Choroid plexus epithelial cell (primary cell): ENCODE measurements at regions not wholly inside any gene's neighbourhood (a gene's known extent, or its start where the extent isn't known, plus 50 kb on each side); places are given as distances from the start of the nearest gene placed in this dataset.
A peak's percentile ranks its signal among the peaks of the same experiment; 100 is the strongest.

Experiments
- DNase-seq: peaks from one replicate; pipeline ENCODE4 v3.0.0-alpha.2; 2010; ENCODE audit warnings: low read depth
- H3K4me3 ChIP-seq: 2 replicates; pipeline ENCODE4 v1.5.1; 2011; ENCODE audit warnings: low read depth, mild to moderate bottlenecking, control low read depth, low read length, moderate library complexity
- TF ChIP-seq, protein P1 (sequence below): conservative IDR thresholded peaks from 2 replicates; pipeline ENCODE4 v1.5.1; 2011; ENCODE audit warnings: low read depth, mild to moderate bottlenecking, control low read depth, inconsistent platforms, low read length, moderate library complexity

- TF ChIP-seq, protein P1, sequence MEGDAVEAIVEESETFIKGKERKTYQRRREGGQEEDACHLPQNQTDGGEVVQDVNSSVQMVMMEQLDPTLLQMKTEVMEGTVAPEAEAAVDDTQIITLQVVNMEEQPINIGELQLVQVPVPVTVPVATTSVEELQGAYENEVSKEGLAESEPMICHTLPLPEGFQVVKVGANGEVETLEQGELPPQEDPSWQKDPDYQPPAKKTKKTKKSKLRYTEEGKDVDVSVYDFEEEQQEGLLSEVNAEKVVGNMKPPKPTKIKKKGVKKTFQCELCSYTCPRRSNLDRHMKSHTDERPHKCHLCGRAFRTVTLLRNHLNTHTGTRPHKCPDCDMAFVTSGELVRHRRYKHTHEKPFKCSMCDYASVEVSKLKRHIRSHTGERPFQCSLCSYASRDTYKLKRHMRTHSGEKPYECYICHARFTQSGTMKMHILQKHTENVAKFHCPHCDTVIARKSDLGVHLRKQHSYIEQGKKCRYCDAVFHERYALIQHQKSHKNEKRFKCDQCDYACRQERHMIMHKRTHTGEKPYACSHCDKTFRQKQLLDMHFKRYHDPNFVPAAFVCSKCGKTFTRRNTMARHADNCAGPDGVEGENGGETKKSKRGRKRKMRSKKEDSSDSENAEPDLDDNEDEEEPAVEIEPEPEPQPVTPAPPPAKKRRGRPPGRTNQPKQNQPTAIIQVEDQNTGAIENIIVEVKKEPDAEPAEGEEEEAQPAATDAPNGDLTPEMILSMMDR, result no peak
- no peak overlapping the region for H3K4me3 ChIP-seq
- no peak for DNase-seq
Measured at GRCh38 chr21:16674949-16675348, 837.9 kb upstream of the CXADR start.

- peak; percentile 45 for DNase-seq
- H3K4me3 ChIP-seq, result no peak overlapping the region
- TF ChIP-seq, protein P1, result no peak
Measured at GRCh38 chr21:16676391-16676790, 836.5 kb upstream of the CXADR start.

DNA sequence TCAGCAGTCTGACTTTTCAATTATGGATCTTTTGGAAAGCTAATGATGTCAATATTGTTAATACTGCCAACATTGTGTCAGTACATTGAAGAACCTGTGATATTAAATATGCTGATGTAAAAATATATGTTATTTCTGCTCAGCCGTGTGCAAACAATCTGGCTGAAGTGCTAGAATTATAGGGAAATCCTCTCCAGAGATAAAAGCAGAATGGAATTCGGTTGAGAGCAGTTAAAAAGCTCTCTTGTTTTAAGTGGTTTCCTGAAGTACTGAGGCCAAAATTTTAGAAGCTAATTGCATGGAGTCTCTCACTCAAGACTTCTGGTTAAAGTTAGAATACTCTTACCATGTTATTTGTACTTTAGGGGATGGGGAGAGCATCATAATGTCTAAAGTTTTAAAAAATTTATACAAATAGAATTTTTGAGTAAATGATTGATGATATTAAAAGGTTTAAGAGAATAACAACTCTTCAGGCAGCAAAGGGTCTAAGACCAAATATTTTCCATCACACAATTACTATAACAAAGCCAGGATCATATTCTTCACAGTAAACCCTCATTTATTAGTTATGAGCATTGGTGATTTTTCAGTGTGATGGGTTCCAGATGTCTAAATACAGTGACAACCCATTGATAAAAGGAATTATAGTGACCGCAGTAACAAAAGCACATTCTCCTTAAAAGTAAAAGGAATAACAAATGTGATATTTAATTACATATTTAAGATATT is 834.2 kb upstream of the CXADR start:
- TF ChIP-seq, protein P1, result no peak
- DNase-seq, result no peak
- H3K4me3 ChIP-seq, result no peak overlapping the region

DNA sequence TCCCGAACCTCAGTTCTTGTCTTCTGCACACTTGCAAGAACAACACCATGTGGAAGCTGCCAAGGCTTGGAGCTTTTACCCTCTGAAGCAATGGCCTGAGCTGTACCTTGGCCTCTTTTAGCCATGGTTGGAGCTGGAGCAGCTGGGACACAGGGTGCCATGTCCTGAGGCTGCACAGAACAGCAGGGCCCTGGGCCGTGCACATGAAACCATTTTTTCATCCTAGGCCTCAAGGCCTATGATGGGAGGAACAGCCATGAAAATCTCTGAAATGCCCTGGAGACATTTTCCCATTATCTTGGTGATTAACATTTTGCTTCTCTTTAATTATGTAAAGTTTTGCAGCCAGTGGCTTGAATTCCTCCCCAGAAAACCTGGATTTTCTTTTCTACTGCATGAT is 817.8 kb upstream of the CXADR start:
- TF ChIP-seq, protein P1, result no peak
- DNase-seq, result no peak
- no peak overlapping the region for H3K4me3 ChIP-seq

DNA sequence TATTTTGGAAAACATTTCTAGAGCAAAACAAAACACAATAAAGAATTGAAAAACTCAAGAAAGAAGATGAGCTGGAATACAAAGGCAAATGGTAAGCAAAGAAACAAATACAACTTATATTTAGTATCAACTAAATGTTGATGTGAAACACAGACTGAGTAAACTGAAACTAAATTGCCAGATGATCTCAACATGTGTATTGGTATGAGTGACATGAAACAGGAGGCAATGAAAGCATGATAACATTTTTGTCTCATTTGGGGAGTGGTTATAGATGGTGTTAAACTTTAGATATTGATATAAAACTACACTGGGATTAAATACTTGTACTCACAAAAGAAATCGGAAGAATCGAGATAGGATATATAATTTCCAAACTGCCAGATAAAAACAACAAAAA is 805.6 kb upstream of the CXADR start:
- DNase-seq, result no peak
- no peak overlapping the region for H3K4me3 ChIP-seq
- TF ChIP-seq, protein P1, result no peak

DNA sequence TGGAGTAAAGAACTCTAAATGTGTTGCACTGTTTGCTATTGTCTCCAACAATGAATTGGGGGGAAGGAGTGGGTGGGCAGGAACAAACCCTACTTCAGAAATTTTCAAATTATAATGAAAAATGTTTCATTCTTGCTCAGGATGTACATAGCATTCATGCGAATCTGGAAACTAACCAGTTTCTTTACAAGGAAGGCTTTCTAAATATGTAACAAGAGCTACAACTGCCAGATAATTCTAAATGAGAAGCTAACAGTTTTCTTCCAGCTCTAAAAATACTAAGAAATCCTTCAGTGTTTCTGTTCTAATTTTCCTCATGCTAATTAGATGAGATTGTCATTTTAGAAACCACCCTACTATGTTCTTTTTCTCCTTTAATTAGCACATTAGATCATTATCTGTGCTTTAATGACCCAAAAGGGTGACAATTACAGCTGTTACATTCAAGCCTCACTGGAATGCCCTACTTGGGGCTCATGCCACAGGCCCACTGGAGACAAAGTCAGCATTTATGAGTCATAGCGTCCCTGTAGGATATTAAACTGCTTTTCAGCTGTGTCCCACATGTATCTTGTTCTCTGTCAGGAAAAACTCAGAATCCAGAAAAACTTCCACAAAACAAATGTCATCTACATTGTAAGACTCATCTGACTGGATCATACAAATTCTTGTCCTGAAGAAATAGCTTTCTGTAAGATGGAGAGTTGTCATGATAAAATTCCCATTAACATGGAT is 804.6 kb upstream of the CXADR start:
- TF ChIP-seq, protein P1, result no peak
- peak; percentile 28 for DNase-seq
- no peak overlapping the region for H3K4me3 ChIP-seq
